ENCODE measurements at regions not wholly inside any gene's neighbourhood (a gene's known extent, or its start where the extent isn't known, plus 50 kb on each side); places are given as distances from the start of the nearest gene placed in this dataset.

DNA sequence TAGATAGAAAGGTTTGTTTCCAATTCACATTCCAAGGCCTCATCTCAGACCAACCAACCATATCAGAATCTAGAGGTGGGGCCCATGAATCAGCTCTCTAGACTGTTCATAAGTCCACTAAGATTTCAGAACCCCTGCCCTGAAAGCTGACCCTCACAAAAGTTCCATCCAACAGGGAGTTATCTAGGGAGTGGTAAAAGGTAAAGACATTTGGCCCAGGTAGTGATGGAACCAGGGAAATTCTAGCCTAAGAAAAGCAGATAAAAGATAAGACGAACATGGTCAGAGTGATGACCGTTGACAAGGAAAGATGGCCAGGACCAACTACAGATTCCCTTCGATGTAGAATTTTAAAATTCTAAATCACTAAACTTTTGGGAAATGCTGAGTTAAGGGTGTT, 198.0 kb upstream of the NEBL start:
- TF ChIP-seq, protein P1, sequence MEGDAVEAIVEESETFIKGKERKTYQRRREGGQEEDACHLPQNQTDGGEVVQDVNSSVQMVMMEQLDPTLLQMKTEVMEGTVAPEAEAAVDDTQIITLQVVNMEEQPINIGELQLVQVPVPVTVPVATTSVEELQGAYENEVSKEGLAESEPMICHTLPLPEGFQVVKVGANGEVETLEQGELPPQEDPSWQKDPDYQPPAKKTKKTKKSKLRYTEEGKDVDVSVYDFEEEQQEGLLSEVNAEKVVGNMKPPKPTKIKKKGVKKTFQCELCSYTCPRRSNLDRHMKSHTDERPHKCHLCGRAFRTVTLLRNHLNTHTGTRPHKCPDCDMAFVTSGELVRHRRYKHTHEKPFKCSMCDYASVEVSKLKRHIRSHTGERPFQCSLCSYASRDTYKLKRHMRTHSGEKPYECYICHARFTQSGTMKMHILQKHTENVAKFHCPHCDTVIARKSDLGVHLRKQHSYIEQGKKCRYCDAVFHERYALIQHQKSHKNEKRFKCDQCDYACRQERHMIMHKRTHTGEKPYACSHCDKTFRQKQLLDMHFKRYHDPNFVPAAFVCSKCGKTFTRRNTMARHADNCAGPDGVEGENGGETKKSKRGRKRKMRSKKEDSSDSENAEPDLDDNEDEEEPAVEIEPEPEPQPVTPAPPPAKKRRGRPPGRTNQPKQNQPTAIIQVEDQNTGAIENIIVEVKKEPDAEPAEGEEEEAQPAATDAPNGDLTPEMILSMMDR (IDR thresholded peaks at IDR 0.05) = no peak
- TF ChIP-seq POLR2A (IDR thresholded peaks at IDR 0.05) = no peak
